HTR-8/SVneo (cell line): ENCODE measurements at regions not wholly inside any gene's neighbourhood (a gene's known extent, or its start where the extent isn't known, plus 50 kb on each side); places are given as distances from the start of the nearest gene placed in this dataset.
"Not testable (repeated sequence)": the region's sequence is repeated elsewhere in the genome, so short reads cannot be mapped to it uniquely, and the experiment has no call there.

ENCODE experiments used
- DNase-seq: peaks from one replicate; pipeline ENCODE4 v3.0.0; 2011; ENCODE audit warnings: low spot score, mixed read lengths; ENCODE audit not compliant: insufficient read length
- FAIRE-seq: peaks from 2 replicates; lab custom pipeline; 2011; peaks lifted over from hg19 to GRCh38; lab: Jason Lieb, UNC

DNA sequence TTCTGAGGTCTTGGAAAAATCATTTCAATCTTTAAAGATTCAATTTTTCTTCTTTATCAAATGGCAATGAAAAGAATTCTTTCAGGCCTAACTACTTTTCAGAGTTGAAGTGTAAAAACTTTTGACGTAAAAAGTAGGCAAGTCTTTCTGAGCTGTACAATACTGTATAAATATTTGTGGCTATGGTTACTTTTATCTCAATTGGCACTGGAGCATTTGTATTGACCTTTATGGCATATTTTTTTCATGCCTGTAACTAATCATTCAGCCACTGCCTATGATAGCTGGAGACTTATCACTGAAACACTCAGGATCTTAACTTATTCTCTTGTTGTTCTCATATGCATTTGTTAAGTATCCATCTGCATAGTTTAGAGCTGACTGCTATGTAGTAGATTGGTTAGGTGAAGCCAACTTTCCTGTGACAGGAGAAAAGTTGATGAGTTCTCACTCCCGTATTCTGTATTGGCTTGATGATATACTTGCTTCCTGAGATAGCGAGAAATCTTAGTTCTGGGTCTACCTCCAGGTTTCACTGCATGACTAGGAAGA is 290.4 kb upstream of the TBL1XR1 start:
- DNase-seq = no peak
- no peak for FAIRE-seq

DNA sequence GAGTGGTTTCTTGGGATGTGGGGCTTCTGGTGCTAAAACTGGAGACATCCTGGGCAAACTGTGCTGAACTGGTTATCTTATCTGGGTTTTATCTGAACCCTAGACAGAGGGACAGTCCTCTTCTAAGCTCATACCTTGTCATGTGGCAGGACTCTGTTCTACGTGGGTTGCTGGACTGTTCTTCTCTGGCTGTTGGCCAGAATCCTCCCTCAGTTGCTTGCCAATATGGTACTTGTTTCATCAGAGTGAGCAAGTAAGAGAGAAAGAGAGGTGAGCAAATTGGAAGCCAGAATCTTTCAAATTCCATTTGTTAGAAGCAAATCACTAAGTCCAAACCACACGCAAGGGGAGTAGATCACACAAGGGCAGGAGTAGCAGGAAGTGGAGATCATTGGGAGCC is 291.5 kb upstream of the TBL1XR1 start:
- FAIRE-seq = no peak
- DNase-seq = no peak

DNA sequence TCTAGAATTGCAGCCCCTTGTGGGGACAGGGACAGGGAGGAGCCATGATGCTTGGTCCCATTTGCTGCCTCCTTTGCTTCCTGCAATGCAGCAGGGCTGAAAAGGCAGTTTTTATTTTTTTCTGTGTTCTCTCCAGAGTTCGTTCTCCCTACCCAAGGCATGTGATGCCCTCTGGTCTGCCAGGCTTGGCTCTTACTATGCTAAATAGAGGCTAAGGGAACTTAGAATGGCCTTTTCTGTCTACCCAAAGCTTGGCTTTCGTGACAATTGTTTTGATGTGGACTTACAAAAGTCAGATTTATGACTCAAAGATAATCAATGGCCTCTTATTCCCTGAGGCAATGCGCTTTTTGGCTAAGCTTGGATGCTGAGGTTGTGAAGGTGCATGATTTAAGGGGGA is 293.3 kb upstream of the TBL1XR1 start:
- no peak for FAIRE-seq
- DNase-seq = no peak

- FAIRE-seq (no peak), DNase-seq (no peak)
Observed at GRCh38 chr3:177491296-177492032, 294.2 kb upstream of the TBL1XR1 start.

DNA sequence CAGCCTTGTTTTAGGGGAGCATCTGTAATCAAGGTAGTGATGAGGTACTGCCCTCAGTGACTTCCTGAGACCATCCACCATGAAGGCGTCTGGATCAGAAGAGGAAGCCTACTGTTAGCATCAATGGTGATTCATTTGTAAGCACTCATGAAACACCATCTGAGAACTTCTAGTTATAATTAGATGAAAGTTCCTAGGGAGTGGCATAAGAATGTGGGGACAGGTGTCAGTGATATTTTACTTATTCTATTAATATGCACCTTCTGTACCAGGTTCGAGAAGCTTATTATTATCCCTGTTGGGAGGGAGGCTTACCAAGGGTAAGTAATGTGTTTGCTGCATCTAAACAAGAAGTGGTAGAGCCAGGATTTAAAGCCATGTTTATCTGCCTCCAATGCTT is 295.8 kb upstream of the TBL1XR1 start:
- DNase-seq (no peak), FAIRE-seq (no peak)

GRCh38 chr3:177494216-177494615 is 296.9 kb upstream of the TBL1XR1 start:
- no peak for FAIRE-seq
- DNase-seq = no peak

- FAIRE-seq (no peak), DNase-seq (no peak)
Observed at GRCh38 chr3:177495566-177495965, 298.3 kb upstream of the TBL1XR1 start.

GRCh38 chr3:177498037-177498857 is 301.0 kb upstream of the TBL1XR1 start:
- FAIRE-seq = no peak
- DNase-seq = no peak

DNA sequence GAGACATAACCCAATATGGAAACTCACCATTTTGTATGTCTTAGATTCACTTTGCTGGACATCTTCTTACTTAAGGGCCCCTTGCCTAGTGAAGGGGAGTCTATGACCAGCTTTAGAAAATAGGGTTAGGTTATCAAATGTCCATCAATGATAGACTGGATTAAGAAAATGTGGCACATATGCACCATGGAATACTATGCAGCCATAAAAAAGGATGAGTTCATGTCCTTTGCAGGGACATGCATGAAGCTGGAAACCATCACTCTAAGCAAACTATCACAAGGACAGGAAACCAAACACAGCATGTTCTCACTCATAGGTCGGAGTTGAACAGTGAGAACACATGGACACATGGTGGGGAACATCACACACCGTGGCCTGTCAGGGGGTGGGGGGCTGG is 301.8 kb upstream of the TBL1XR1 start:
- not testable (repeated sequence) for DNase-seq, FAIRE-seq

- DNase-seq = no peak
- FAIRE-seq = no peak
Observed at GRCh38 chr3:177499779-177500423, 302.6 kb upstream of the TBL1XR1 start.

- no peak for FAIRE-seq
- DNase-seq = no peak
Observed at GRCh38 chr3:177510693-177511216, 313.5 kb upstream of the TBL1XR1 start.

- DNase-seq (no peak), FAIRE-seq (no peak)
Observed at GRCh38 chr3:177512945-177513814, 315.9 kb upstream of the TBL1XR1 start.

DNA sequence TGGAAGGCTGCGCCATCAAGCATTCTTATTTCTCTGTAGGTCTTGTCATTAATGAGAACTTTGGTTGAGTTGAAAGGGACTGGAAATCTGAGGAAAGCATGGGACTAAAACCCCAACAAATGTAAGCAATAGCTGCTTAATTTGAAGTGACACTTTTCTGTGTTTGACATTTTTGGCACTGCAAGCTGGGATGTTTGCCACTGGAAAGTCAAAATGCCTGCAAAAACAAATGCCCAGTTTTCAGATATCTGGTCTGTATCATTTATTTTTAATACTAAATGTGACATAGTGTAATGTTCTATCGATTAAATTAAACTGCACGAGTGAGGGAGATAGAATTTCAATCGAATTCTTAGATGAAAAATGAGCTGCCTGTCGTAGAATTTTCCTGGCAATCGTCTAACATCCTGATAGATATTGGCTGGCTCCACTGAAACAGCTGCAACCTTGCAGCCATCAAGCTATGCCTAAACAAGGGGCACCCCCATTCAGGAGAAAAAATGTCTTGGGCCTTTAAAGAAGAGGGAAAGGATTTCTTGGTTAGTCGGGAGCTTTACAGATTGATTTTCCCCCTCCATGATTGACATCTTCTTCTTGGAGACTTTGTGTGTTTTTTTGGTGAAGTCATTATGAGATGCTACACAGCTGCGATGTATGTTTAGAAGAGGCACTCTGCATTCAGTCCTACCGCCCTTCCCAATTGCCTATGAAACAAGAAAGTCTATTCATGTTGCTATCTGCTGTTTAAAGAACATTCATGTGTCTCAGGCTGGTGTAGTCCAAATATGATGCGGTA is 316.7 kb upstream of the TBL1XR1 start:
- no peak for FAIRE-seq
- DNase-seq = no peak

GRCh38 chr3:177514611-177515499 is 317.6 kb upstream of the TBL1XR1 start:
- no peak for FAIRE-seq

GRCh38 chr3:177515786-177516157 is 318.5 kb upstream of the TBL1XR1 start:
- FAIRE-seq (no peak), DNase-seq (no peak)

More at GRCh38 chr3:177514611-177515499, 317.6 kb upstream of the TBL1XR1 start:
- no peak for DNase-seq

DNA sequence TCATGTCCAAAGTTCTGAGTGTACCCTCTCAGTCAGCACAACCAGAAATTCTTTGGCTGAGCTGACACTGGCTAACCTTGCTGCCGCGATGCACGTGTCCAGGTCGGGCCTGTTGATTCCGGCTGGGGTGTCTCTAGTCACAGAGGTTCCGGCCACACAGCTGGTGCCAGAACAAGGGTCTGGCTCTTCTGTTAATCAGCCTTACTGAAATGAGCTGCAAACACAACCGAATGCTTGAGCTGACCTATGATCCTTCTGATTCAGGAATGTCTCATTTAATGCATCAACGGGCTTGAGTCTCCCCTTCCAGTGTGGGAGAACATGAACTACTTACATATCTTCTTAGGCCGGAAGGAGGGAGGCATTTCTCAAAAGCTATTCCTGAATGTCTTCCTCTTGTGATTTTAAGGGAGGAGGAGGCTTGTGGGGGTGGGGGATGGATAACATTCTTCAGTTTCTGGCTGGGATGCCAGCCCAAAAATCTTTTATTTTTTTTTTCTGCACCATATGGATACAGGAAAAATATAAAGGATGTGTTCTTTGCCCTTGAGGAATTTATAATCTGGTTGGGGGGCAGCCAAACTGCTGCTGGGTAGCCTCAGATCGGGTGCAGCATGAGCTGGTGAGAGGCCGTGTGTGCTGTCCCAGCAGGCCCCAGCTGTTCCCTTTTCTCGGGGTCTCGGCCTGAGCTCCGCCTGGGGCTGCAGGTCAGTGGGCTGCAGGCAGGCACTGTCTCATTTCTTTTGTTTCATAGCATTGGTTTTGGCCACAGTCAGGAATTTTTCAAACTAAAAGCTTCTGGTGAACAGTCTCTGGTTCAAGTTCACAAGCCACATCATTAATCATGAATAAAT is 319.1 kb upstream of the TBL1XR1 start:
- FAIRE-seq (no peak), DNase-seq (peak; percentile 44)

GRCh38 chr3:177517906-177518305 is 320.6 kb upstream of the TBL1XR1 start:
- no peak for DNase-seq
- FAIRE-seq = no peak
